Myocyte (in vitro differentiated cells): ENCODE measurements at regions not wholly inside any gene's neighbourhood (a gene's known extent, or its start where the extent isn't known, plus 50 kb on each side); places are given as distances from the start of the nearest gene placed in this dataset.
"Not testable (repeated sequence)": the region's sequence is repeated elsewhere in the genome, so short reads cannot be mapped to it uniquely, and the experiment has no call there.

Experiments
- DNase-seq: peaks from one replicate; pipeline ENCODE4 v3.0.0-alpha.2; 2012; ENCODE audit warnings: low read depth

- no peak for DNase-seq
Observed at GRCh38 chr11:115624065-115624464, 119.8 kb upstream of the CADM1 start.

GRCh38 chr11:115623021-115623451 lies 118.8 kb upstream of the CADM1 start:
- DNase-seq, result peak; percentile 98

GRCh38 chr11:115618428-115618827 lies 114.2 kb upstream of the CADM1 start:
- DNase-seq, result no peak

GRCh38 chr11:115617767-115618166 lies 113.6 kb upstream of the CADM1 start:
- no peak for DNase-seq

GRCh38 chr11:115616971-115617370 lies 112.8 kb upstream of the CADM1 start:
- peak; percentile 82 for DNase-seq

GRCh38 chr11:115613986-115614632 lies 109.9 kb upstream of the CADM1 start:
- DNase-seq, result no peak

- no peak for DNase-seq
Observed at GRCh38 chr11:115613004-115613403, 108.8 kb upstream of the CADM1 start.

GRCh38 chr11:115612046-115612730 lies 108.0 kb upstream of the CADM1 start:
- DNase-seq, result peak; percentile 2

- DNase-seq, result no peak
Observed at GRCh38 chr11:115611343-115611742, 107.1 kb upstream of the CADM1 start.

- no peak for DNase-seq
Observed at GRCh38 chr11:115610908-115611307, 106.7 kb upstream of the CADM1 start.

GRCh38 chr11:115610234-115610633 lies 106.0 kb upstream of the CADM1 start:
- not testable (repeated sequence) for DNase-seq

- DNase-seq, result no peak
Observed at GRCh38 chr11:115608976-115609375, 104.8 kb upstream of the CADM1 start.

GRCh38 chr11:115607621-115608221 lies 103.5 kb upstream of the CADM1 start:
- peak; percentile 1 for DNase-seq

- peak; percentile 36 for DNase-seq
Observed at GRCh38 chr11:115606498-115607220, 102.4 kb upstream of the CADM1 start.

- DNase-seq, result no peak
Observed at GRCh38 chr11:115605871-115606497, 101.8 kb upstream of the CADM1 start.

GRCh38 chr11:115605397-115605796 lies 101.2 kb upstream of the CADM1 start:
- not testable (repeated sequence) for DNase-seq

GRCh38 chr11:115599125-115599524 lies 94.9 kb upstream of the CADM1 start:
- DNase-seq, result no peak

- DNase-seq, result no peak
Observed at GRCh38 chr11:115598257-115598901, 94.2 kb upstream of the CADM1 start.

GRCh38 chr11:115591380-115591779 lies 87.2 kb upstream of the CADM1 start:
- DNase-seq, result no peak

- no peak for DNase-seq
Observed at GRCh38 chr11:115590254-115590653, 86.0 kb upstream of the CADM1 start.
